ENCODE measurements at regions not wholly inside any gene's neighbourhood (a gene's known extent, or its start where the extent isn't known, plus 50 kb on each side); places are given as distances from the start of the nearest gene placed in this dataset.
"Not testable (repeated sequence)": the region's sequence is repeated elsewhere in the genome, so short reads cannot be mapped to it uniquely, and the experiment has no call there.

DNA sequence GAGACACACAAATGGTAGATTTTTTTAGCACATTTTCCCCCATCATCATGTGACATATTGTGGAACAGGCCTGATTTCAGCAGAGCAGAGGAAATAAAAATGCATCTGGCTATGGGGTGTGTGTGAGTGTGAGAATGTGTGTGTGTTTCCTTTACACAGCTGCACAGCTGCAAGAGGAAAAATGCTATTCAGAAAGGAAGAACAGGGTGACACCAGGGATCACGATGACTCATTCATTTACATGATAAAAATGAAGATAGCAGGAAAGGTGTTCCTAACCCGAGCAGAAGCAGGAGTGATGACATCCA, 469.5 kb upstream of the TSHZ3 start:
- DNase-seq = no peak

DNA sequence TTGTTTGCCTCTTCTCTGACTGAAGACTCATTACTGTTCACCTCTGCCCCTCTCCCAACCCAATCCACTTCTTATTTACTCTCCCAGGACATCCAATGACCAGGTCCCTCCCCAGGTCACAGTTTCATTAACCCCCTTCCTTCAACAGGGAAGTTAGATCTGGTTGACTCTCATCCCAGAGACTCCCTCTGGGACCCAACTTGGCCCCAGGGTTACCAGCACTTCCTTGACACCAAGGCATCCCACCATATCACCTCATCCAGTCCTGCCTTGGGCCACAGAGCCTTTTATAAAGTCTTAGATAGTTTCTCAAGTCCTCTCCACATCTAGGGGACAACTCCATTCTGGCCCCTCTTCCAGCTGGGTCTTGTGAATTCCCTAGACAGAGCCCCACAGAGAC, 470.6 kb upstream of the TSHZ3 start:
- DNase-seq = no peak

DNA sequence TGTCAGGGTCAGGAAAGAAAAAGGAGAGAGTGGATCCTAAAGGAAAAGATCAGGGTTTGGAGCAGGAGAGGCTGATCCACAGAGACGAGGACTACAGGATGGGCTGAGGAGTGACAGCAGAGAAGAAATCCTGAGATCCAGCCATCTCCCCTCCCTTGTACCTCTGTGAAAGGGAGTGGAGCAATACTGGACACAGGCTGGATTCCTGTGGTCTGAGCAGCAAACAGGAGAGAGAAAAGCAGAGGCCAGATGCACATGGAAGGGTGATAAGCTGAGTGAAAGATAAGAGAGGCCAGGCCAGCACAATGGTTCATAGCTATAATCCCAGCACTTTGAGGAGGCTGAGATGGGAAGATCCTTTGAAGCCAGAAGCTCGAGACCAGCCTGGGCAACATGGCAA, 472.1 kb upstream of the TSHZ3 start:
- no peak for DNase-seq

DNA sequence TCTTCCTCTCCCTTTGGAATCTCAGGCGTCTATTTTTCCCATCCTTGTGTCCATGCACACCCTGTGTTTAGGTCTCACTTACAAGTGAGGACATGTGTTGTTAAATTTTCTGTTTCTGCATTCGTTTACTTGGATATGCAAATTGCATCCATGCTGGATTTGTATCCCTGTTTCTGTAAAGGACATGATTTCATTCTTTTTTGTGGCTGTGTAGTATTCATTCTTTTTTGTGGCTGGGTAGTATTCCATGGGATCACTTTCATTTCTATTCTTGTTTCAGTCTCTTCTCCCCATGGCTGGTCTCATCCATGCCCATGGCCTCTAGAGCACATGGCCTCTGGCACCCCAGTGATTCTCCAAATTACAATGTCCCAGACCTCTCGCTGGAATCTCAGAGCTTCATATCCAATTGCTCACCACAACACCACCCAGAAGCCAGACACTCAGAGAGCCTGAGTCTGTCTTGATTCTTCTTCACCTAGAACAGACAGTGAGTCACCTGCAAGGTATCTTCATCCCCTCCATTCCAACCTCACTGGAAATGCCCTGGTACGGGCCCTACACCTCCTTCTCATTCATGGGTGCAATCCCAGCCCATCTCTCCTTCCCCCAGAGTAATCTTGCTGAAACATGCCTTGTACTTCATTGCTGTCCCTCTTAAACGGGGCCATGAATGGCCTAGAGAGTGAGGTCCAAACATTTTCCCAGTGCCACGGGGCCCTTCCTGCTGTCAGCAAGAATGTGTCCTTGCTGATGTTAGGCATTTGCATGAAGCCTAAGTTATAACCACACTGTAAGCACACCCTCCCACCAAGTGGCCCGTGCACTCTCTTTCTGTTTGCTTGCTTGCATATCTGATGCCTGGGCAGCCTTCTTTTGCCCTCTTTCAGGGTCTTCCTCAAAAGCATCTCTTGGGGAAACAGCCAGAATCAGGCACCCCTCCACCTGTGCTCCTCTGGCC, 476.2 kb upstream of the TSHZ3 start:
- no peak for DNase-seq

DNA sequence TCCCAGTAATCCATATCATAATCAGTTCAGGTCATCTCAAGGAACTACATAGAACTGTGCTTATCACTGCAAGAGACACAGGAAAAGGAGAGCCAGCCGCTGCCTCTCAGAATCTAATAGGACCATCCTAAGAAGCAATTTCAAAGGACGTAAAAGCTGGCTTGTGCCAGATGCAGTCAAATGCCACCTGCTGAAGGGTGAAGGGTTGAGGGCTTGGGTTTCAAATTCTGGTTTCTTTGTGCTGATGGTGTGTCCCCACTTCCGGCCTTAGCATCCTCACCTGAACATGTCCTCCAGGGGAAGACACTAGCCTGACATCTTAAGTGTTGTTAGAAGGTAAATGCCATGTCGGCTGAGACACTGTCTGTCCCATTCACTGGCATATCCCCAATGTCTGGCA, 477.1 kb upstream of the TSHZ3 start:
- DNase-seq = no peak

DNA sequence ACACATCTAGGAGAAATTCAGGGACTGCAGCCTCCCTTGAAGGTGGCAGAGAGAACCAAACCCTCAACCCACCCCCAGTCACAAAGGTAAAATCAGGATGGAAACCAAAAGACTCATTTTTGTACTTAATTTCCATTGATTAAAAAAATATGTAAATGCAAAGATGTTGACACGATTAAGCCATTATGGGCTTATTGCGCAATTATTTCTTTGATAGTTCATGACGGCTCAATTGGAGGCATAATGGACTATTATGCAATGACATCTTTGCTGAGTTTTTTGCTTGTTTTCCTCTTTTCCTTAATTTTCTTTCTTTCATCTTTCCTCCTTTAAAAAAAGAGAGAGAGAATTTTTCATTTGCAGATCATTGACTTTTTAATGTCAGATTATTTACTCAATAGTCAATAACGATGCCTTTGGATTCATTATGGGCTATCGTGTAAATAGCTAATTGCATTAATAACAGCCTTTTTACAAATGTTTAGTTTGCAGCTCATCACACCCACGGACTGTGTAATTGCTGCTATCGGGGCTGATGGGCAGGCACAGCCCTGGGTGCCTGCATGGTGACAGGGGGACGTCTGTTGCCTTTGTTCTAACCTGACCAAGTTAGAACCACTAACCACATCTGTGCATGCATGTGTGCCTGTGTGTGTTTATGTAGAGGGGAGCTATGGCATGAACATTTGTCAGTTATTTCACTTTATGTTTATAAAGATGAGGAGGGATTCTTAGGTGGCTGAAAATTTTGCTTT, 482.4 kb upstream of the TSHZ3 start:
- no peak for DNase-seq

DNA sequence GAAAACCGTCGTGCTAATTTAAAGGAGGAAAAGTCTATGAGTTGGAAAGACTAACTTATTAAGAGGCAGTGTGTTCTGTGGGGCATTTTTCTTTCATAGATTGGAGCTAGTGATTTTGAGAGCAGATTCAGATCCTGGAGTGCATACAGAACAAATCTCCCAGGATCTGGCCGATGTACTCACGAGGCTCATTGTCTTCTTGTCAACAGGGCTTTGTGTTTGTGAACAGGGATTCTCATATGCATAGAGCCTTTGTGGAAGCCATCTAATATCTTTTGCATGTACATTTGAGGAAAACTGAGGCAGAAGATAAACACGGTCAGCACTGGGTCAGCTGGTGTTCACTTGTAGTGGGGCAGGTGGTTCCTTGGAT, 482.9 kb upstream of the TSHZ3 start:
- DNase-seq = no peak

- no peak for DNase-seq
Observed at GRCh38 chr19:31834070-31834469, 484.8 kb upstream of the TSHZ3 start.

- no peak for DNase-seq
Observed at GRCh38 chr19:31838163-31838815, 489.1 kb upstream of the TSHZ3 start.

DNA sequence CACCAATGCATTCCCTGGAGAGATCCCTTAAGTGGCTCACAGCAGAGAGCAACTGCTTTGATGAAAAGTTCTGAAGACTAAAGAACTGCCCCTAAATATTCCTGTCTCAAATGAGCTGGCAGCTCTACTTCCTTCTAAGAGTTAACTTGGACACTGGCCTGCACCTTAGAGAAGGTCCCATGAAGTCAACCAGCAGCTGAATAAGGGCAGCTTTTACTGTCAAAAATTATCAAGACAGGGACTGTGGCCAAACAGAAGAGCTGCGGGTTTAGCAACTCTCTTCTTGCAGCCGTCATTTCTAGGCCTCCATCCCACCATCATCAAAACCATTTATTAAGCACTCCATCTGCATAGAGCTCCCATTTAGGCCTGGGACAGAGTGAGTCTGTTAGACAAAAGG, 491.1 kb upstream of the TSHZ3 start:
- no peak for DNase-seq

DNA sequence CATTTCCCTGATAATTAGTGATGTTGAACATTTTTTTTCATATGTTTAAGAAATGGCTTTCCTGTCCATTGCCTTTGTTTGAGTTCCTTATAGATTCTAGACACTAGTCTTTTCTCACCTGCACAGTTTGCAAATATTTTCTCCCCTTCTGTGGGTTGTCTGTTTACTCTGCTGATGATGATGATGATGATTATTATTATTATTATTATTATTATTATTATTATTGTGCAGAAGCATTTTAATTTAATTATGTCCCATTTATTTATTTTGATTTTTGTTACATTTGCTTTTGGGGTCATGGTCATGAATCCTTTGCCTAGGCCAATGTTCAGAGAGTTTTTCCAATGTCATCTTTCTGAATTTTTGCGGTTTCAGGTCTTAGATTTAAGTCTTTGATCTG, 492.5 kb upstream of the TSHZ3 start:
- no peak for DNase-seq

DNA sequence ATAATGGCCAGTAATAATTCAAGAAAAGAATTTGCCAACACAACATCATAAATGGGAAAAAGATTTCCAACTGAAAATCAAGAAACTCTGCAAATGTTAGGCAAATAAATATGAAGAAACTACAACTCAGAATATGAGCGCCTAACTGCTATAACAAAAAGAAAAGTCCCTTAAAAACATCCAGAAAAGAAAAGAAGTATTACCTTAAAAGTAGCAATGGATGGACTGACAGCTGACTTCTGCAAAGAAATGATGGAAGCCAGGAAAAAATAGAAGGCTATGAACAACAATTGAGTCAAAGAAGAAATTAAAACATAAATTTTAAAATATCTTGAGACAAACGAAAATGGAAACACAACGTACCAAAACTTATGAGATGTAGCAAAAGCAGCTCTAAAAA, 482.3 kb upstream of the ZNF507 start:
- no peak for DNase-seq

- no peak for DNase-seq
Observed at GRCh38 chr19:31874313-31874712, 471.1 kb upstream of the ZNF507 start.

DNA sequence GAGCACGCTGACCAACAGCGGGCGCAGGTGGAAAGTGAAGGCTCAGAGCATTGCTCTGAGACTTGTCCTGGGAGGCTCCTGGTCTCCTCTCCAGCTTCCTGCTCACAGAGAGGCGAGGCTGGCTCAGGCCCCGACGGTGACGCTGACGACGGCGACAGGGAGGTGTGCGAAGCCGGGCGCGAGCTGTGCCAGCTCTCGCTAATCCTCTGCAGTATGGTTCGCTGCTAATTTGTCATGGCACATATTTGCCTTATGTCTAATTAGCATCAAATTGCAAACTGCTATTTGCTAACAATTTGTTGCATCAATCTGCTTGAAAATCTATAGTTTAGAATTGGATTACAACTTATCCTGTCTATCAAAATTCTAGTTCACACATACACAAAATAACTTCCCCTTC, 469.8 kb upstream of the ZNF507 start:
- DNase-seq = no peak

DNA sequence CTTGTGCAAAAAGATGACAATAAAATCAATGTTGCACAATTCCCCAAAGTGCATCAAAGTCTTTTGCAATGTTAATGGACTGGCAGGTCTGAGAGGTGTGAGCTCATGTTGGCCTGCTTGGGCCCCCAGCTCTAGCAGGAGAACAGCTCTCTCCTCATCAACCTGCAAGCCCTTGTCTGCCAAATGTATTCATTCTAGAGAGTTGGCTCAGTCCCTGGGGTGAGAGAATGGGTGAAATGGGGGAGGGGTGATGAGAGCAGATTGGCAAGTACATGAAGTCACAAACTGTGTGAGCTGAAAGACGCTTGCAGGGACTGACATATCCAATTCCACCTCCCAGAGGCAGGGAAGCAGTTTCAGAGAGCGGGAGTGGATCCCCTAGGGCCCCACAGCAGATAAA, 465.1 kb upstream of the ZNF507 start:
- DNase-seq = no peak

GRCh38 chr19:31881988-31882387, 463.4 kb upstream of the ZNF507 start:
- no peak for DNase-seq

DNA sequence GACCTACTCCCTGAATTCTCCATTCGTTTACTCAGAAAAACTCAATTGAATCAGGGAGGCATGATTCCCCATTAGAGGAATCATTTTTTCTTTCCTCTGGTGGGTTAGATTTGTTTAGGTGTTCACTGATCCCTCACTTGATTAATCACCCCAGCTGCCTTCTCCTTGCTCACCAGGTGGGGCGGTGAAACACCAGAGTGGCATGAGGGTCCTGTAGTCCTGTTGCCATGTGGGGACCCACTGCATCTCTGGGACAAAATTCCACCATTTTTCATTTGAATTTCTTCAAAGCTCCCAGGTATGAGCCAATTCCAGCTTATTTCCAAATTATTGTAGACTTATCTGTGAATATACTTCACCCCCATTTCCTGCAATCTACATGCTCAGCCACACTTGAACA, 462.7 kb upstream of the ZNF507 start:
- DNase-seq = peak; percentile 36

- peak; percentile 23 for DNase-seq
Observed at GRCh38 chr19:31883296-31883990, 462.0 kb upstream of the ZNF507 start.

GRCh38 chr19:31885280-31885853, 460.0 kb upstream of the ZNF507 start:
- DNase-seq = peak; percentile 71

- DNase-seq = no peak
Observed at GRCh38 chr19:31890230-31890629, 455.2 kb upstream of the ZNF507 start.

GRCh38 chr19:31892060-31892459, 453.4 kb upstream of the ZNF507 start:
- DNase-seq = no peak

DNA sequence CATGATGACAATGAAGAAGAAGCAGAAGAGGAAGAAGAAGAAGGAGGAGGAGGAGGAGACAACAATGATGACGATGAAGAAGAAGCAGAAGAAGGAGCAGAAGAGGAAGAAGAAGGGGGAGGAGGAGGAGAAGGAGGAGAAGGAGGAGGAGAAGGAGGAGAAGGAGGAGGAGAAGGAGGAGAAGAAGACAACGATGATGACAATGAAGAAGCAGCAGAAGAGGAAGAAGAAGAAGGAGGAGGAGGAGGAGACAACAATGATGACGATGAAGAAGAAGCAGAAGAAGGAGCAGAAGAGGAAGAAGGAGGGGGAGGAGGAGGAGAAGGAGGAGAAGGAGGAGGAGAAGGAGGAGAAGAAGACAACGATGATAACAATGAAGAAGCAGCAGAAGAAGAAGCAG, 451.9 kb upstream of the ZNF507 start:
- not testable (repeated sequence) for DNase-seq

DNA sequence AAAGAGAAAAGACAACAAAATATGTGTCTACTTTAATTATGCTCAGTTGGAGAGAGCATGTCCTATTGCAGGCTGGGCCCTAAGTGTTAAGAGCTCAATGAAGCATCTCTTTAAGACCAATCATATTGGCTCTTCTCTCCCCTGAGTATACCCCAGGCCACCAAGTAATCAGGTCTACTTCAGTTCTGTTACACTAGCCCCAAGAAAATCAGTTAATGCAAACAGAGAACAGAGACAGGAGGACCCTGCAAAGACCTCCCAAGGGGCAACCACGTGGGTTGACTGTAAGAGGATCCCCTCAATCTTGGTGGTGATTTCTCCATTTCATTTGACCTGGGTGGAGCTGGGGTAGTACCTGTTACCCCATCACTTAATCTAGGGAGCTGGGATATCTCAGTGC, 451.0 kb upstream of the ZNF507 start:
- DNase-seq = no peak
